HG03520 (cell line): ENCODE measurements at regions not wholly inside any gene's neighbourhood (a gene's known extent, or its start where the extent isn't known, plus 50 kb on each side); places are given as distances from the start of the nearest gene placed in this dataset.

Source experiments
- ATAC-seq: cut with Tn5 transposase; IDR thresholded peaks from one replicate; pipeline ENCODE4 v1.9.1; 2021; ENCODE audit warnings: mild to moderate bottlenecking, moderate library complexity; ENCODE audit not compliant: unreplicated experiment

DNA sequence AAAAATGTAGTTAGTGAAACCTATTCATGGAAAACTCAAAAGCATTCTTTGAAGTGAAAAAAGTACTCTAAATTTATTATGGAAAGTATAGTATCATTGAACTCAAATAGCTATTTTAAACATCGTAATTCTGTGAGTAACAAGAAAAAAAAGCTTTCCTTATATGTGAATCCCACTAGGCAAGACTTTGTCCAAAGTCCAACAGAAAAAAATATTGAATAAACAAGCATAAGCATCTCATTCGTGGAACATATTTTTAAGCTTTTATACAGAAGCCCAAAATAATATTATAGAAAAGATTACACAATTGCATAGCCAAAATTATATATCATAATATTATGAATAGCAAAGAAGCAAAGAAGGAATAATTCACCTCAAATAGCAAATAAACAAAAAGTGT lies 79.4 kb upstream of the IFNE start:
- no peak for ATAC-seq

DNA sequence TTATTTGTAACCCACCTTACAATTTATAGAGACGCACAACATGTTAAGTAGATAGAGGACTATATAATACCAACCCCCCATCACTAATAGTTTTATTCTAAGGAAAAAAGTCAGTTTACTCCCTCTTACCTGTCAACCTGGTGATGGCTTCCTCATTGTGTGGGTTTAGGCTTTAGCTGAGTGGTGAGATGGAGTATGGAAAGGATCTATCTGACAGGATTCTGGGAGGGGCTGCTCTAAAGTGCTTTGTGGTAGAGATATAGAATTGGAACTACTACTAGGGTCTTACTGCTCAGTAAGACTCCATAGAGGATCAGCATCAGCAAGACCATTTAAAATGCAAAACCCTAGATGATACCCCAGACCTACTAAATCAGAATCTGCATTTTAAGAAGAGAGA lies 82.1 kb upstream of the IFNE start:
- ATAC-seq: no peak

DNA sequence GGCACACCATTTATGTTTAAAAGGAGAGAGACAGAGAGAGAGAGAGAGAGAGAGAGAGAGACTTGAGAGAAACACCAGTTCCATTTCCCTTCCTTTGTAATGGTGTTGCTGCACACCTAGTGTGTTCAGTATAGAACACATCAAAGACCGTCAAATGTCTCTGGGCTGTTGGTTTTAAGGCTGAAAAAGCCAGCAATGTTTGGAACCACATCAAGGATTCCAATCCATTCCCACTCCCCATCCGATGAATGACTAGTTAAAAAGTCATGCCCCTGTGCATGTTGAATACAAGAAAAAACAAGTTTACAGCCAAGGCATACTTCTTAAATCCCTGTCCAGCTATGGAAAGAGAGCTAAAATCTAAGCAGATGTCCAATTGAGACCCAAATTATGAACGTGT lies 83.0 kb upstream of the IFNE start:
- no peak for ATAC-seq

DNA sequence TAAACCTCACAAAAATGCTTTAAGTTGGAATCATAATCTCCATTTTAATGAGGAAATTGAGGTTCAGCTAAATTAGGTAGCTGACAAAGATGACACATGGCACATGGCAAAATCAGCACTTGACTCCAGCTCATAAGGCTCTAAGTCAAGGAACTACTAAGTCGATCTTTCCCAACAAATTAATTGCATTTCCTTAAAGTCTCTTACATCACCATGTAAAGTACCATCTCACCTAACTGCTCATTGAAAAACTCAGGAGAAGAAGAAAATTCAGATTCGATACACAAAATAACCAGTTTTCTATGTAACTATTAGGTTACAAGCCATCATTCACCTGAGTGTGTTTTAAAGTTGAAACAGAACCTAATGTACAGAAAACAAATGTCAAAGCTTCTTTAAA lies 85.8 kb upstream of the IFNE start:
- no peak for ATAC-seq

DNA sequence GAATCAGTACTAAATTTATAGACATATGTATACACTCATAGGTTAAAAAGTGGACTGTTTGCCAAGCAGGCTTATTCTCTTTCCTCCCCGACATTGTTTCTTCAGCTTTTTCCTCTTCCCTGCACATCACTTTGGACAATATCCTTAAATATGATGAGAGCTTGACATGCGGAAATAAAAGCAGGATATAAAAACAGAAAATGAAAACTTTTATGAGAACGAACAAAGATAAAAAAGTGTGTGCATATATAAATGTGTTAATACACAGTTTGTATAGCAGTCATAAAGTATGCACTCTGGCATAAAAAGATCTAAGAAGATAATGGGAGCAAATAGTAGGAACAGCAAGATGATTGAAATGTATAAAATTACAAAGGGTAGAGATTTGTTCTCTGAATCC lies 86.4 kb upstream of the IFNE start:
- ATAC-seq: no peak

DNA sequence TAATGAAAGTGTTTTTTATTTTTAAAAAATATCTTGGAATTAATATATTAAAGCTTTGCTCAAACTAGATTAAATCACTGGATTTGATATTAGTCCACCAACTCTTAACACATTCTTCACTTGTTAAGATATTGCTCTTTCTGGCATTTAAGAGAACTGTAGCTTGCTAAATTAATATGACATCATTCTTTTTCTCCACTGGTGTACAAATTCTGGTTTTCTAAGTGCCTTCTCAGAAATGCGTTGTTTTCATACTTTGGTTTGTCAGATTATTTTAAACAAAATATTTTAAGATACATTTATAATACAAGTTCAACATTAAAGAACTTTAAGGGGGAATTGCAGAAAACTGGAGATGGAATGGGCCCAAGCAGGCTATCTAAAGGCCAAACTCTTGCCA lies 87.6 kb upstream of the IFNE start:
- ATAC-seq: no peak

DNA sequence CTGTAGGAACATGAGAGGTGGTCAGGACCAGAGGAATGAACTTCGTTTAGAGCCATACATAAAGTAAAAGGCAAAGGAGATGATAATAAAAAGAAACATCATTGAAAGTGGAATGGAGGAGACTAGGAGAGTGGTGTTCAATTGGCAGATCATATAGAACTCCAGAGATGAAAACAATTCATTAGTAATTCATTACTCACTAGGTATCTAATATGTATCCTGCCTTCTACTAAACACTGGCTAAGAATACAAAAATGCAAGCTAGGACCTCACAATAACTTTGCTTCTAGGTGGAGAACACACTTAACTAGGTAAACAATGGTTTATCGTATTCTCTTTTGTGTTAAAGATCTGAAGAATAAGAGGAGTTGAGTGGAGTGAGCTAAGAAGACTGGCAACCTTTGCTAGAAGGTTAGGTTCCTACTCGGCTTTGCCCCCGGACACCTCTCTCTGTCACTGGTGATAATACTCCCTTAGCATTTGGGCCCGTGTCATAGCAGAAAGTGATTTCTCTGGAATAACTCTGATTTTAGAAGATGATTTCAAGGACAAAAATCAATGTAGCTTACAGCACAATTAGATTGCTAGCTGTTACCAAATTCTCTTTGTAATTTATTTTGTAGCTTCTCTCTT lies 88.6 kb upstream of the IFNE start:
- ATAC-seq: no peak

DNA sequence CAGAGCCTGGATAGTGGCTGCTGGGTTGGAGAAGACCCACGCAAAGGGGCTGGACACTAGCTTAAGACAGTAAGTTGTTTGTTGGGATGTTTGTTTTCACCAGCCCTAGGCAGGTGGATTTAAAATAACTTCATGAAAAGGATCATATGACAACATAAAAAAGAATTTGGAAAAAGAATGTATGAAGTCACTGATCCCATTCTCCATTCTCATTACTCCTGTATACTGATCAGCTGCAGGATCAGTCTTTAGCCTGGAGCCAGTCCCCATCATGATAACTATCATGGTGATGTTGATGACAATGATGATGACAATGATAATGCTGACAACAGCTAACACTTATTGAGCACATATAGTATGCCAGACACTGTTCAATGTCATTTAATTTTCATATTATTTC lies 92.1 kb upstream of the IFNE start:
- ATAC-seq: no peak

DNA sequence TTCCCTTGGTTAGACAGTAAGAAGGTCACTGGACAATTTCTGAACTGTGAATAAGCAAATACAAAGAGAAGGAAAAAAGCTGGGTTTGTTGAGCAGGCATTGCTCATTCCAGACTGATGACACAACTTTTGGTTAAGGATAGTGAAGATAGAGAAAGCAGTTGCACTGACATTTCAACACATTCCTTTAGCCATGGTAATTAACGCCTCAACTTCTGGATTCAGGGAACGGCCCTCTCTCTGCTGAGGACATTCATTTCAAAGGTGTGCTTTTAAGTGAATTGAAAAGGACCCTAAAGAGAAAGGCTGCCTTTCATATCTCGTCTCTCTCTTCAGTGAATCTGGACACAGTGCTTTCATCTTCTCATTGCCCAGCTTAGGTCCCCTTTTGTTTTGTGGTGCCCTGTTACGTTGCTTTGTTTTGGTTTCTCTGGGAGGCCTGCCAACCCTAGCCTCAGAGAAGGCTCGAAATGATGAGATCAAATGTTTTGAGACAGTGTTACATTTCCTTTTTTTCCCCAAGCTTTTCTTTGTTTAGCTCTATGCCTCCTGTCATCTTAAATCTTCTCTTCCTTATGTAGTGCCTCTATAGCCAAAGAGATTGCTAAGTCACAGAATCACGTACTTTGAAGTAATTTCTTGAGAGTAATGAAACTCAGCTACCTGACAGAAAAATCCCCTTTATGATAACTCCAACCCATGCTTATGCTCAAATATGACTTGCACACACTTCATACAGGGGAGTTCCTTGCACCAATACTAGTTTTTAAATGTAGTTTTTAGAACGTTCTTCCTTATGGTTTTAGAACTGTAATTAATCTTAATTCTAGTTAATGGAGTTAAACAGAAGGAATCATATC lies 94.4 kb upstream of the IFNE start:
- ATAC-seq: no peak

DNA sequence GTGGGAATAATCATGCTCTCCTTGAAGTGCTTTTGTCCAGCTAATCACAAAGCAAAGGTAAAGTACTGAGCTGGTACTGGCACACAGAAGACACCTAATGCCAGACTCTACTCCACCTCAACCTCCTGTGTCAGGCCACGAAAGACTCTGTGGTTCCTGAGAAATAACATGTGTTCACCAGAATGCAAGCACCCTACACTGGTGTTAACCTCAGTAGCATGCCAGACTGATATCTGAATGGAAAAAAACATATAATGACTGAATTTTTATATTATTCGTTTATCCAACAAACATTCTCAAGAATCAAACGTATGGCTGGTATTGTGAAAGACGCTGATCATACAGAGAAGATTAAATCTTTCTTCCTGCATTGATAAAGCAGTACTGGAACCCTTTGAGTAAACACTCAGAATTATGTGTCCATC lies 97.1 kb upstream of the IFNE start:
- no peak for ATAC-seq

DNA sequence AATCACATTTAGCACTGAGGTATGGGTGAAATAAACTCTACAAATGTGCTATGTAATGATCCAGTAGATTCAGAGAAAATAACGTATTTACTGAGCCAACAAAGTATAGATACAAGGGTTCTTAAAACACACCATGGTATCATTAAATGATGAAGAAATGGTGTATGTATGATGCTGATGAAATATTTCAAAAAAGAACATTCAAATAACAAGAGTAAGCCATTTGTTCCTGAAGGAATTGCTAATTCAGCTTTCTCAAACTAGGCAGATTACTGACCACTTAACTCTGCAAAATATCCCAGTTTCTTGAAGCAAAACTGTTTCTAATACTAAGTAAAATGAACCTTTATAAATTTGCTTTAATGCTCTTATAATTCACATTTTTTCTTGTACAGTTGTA lies 97.6 kb upstream of the IFNE start:
- no peak for ATAC-seq

DNA sequence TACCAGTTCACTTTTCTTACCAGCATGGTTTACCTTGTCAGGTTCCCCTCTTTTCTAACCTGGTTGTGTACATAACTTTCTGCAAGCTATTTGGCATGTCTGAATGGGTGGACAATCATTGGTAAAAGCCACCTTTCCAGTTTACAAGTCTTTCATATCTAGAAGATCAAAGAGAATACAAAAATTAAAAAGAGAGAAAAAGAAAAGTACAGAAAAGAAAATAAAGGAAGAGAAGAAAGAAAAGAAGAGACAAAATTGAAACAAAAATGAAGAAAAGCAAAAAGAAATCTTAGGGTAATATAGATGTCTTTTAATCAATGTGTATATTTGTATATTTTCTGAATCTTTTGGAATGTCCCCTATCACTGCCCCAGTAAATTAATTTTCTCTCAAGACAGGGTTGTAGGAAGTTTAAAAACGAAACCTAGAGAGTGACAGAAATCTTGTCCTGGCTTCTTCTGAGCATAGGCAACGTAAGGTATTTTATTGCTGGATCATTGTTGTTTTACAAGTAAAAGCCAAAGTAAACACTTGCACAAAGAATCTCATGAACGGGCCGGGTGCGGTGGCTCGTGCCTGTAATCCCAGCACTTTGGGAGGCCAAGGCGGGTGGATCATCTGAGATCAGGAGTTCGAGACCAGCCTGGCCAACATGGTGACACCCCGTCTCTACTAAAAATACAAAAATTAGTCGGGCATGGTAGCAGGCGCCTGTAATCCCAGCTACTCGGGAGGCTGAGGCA lies 98.7 kb upstream of the IFNE start:
- ATAC-seq: no peak

DNA sequence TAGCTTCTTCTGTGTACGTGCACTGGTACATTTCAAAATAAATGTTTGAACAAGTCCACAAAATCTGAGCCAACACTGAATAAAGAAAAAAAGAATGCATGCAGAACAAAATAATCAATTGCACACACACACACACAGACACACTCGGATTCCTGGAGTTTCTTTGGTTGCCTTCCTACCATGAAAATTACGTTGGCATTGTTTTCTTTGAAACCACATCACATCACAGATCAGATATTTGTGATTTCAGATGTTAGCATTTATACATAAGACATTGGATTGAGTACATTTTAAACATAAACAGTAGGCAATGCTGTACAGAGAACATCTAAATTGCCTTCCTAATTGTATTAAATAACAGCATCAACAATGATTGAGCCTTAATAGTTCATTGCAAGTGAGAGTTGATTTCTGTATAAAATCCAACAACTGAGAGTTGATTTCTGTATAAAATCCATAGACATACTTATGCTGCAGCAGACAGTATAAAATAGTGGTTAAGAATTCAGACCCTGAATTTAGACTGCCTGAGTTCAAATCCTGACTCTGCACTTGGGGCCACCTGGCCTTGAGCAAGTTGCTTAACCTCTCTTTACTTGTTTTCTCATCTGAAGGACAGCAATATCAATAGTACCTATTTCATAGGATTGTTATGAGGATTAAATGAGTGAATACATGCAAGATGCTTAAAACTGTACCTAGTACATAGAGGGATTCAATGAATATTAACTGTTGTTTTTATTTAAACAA lies 101.7 kb upstream of the IFNE start:
- no peak for ATAC-seq

DNA sequence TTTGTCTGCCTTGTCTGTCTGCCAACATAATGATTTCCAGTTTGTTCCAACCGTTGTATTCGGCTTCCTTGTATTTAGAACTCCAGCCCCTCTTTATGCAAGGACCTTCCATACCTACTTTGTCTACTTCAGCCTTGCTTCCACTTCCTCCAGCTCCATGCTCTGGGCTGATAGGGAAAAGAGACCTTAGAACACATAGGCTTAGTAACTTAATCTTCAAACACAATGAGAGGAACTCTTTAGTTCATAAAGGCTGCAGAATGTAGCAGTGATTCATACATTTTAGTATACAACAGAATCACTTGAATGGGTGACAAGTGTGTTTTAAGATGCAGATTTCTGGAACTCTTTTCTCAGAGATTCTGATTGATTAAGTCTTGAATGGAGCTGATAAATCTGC lies 102.8 kb upstream of the IFNE start:
- no peak for ATAC-seq

DNA sequence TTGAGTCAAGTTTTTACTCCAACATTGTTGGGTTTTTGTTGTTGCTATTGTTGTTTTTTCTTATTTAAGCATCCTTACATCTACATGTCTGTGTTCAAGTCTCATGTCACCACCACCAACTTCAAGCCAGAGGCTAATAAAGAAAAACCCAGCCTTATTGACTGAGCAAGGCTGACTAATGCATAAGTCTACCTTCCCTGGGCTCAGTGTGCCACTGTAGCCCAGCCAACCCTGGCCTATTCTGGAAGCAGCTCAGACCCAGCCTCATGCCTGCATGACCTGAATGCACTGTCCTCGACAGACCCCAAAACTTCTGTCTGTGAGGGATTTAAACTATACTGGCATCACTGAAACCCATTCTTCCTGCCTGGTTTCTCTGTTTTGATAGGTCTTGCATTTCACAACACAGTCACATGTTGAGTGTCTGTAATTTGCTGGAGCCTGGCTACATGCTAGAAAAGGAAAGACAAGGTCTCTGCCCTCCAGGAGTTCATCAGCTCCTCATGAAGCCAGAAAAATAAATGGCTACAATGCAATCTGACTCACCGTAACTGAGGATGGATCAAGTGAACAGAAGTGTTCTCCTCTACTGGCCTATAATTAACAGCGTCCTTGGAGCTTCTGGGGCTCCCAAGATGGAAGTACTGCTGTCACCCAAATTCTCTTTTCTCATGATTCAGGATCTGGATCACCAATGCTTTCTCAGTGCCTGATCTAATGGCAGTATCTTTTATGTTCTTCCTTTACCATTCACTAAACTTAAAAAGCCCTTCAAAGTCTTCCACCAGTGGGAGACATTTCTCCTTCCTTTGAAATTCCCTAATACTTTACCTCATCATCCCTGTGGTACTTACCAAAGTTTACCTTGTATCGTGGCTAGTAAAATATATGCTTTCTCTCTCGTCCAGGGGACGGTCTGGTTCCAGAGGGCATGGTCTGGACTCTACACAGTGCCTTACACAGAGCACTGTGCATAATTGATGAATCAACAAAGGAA lies 103.9 kb upstream of the IFNE start:
- no peak for ATAC-seq

DNA sequence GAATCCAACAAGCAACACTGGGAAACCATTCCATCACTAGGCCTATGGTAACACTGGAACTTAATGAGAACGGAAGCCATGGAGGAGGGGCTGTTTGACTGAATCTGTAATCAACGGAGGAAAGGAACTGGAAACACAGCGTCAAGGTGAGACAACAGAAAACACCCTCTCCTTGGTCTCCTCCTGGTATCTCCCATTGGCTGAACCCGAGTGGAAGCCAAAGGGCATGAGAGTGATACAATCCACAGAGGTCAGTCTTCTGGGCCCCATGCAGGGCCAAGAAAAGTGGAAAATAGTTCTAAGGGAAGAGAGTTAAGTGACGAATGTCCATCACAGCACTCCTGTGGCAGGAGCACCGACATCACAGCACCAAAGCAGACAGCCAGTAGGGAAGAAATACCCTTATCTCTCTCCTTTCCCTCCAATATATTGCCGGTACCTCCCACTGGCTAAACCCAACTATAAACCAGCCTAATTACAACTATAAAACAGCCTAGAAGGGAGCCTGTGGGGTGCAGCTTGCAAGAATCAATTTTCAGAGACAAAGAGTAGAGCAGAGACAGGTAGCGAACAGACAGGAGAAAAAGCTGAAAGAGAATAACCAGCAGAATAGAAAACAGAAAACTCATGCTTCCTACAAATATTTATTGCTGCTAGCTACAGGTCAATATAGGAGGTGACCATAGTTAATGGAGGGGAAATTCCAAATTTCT lies 107.4 kb upstream of the IFNE start:
- ATAC-seq: no peak

DNA sequence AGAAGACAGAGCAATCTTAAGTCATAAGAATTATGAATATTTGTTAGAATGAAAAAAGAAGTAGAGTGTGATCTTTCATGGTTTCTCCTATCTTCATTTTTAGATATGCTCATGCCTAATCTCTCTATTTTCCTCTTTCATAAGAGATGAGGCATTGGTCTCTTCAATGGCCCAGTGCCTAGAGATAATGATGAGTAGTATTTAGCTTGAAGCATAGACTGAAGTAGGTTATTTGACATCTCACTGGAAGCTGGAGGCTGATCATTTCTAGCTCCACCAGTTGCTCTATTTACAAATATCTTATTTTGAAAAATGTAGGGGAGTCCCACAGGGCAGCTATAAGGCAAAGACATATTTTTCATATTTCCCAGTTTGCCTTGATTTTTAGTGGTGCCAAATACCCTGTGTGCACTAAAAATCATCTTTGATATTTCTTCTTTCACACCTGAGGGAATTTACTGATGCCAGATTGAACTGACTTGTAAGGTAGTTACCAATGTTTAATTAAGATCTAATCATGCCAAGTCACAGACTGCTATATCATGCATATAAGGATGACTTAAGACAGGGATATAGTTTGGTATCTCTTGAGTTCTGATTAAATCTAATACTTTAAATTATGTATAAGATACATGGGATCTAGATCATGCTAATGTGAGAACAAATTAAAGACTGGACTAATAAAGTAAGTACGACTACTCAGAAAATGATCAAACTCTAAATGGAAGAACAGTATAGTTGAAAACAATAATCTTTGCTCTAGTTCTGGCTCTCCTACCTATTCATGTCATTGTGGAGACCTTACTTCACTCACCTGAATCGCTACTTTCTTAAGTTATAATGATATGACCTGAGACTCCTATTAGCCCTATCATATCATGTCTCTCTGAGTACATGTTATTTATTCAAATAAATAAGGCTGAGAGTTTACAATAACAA lies 108.2 kb upstream of the IFNE start:
- no peak for ATAC-seq
